Gastrocnemius medialis (tissue), 4 donors: ENCODE measurements at regions not wholly inside any gene's neighbourhood (a gene's known extent, or its start where the extent isn't known, plus 50 kb on each side); places are given as distances from the start of the nearest gene placed in this dataset.

Experiments used
- ATAC-seq, 2 donors: fragments of 150-250 bp; one replicate each; pipeline ENCODE4 v1.9.1; 2016
- DNase-seq, 2 donors: peaks; one replicate each; pipeline ENCODE4 v3.0.0-alpha.2; 2019
- H3K27ac ChIP-seq, 4 donors: fragments of 200-600 bp; sonication (generic); 1 replicate in 1 of 4; 2 replicates in 3 of 4; pipeline ENCODE4 v1.5.1; 2016 to 2018; ENCODE audit warnings: mild to moderate bottlenecking in 2 of 4, moderate library complexity in 1 of 4
- H3K27me3 ChIP-seq, 3 donors: fragments of 200-600 bp; sonication (generic) in 2 of 3; 1 replicate in 1 of 3; 2 replicates in 2 of 3; pipeline versions ENCODE4 v1.5.1 to v1.6.0; 2016 to 2019; ENCODE audit warnings: mild to moderate bottlenecking in 1 of 3, moderate library complexity in 1 of 3
- H3K36me3 ChIP-seq, 2 donors: fragments of 200-600 bp; sonication (generic) in 1 of 2; one replicate each; pipeline ENCODE4 v1.5.1; 2017 to 2018
- H3K4me1 ChIP-seq, 2 donors: fragments of 200-600 bp; sonication (generic) in 1 of 2; one replicate each; pipeline ENCODE4 v1.5.1; 2016 to 2017; ENCODE audit warnings: mild to moderate bottlenecking in 2 of 2
- H3K4me3 ChIP-seq, 4 donors: fragments of 200-600 bp; sonication (generic) in 3 of 4; 1 replicate in 1 of 4; 2 replicates in 3 of 4; pipeline ENCODE4 v1.5.1; 2016 to 2019; ENCODE audit warnings: mild to moderate bottlenecking in 2 of 4
- H3K9me3 ChIP-seq, 3 donors: fragments of 200-600 bp; sonication (generic) in 2 of 3; 1 replicate in 1 of 3; 2 replicates in 2 of 3; pipeline ENCODE4 v1.5.1; 2016 to 2019
- CTCF ChIP-seq, 5 experiments: fragments of 450-650 bp in 3 of 5; fragments of 200-600 bp in 2 of 5; sonication (generic) in 2 of 5; IDR thresholded peaks in 4 of 5; conservative IDR thresholded peaks in 1 of 5; 1 replicate in 4 of 5; 2 replicates in 1 of 5; pipeline ENCODE4 v1.5.1; 2016 to 2019; ENCODE audit warnings: antibody characterized with exemption in 5 of 5, mild to moderate bottlenecking in 3 of 5, moderate library complexity in 3 of 5
- POLR2A ChIP-seq, 2 donors: fragments of 450-650 bp; IDR thresholded peaks; one replicate each; pipeline ENCODE4 v1.6.1; 2017; ENCODE audit warnings: antibody characterized with exemption in 2 of 2, mild to moderate bottlenecking in 2 of 2, moderate library complexity in 2 of 2
- in situ Hi-C, 4 donors: fragments of 200-750 bp; cut with MboI; loops; one replicate each; pipeline versions ENCODE4 v1.15.0 to v1.8.0; 2017; ENCODE audit warnings: low sequenced_read_pairs in 4 of 4
- intact Hi-C: fragments of 100-400 bp; cut with DNase I; formaldehyde crosslinking; loops from one replicate; pipeline ENCODE4 v1.15.1; 2023; ENCODE audit warnings: low total_unique reads

GRCh38 chr4:138688408-138689085, 327.0 kb upstream of the NOCT start:
- DNase-seq (no peak), ATAC-seq (no peak)
- Histone ChIP-seq H3K4me3 (no peak overlapping the region), H3K4me1 (no peaks in the 10 kb centered on the region), H3K36me3 (no peaks in the 10 kb centered on the region), H3K9me3 (no peaks in the 10 kb centered on the region), H3K27ac (no peak overlapping the region), H3K27me3 (no peaks in the 10 kb centered on the region)
- intact Hi-C loops (no loop called here), in situ Hi-C loops (loop anchor here in 3 of 4 donors (10.0 to 25.0 kb wide), 4 partner anchors 501 to 876 kb away; no protein-coding TSS in a partner anchor)
- TF ChIP-seq POLR2A (IDR thresholded peaks at IDR 0.05) (no peak), CTCF (IDR thresholded peaks at IDR 0.05 in 4 of 5, conservative IDR thresholded peaks at IDR 0.05 in 1 of 5) (no peak)

- Histone ChIP-seq H3K4me3 (no peak overlapping the region), H3K27me3 (no peaks in the 10 kb centered on the region), H3K9me3 (no peaks in the 10 kb centered on the region), H3K36me3 (no peaks in the 10 kb centered on the region), H3K27ac (no peak overlapping the region), H3K4me1 (peaks cover under 1 to 14% of the 10 kb centered on the region in 2 donors)
- ATAC-seq (no peak), DNase-seq (no peak)
- in situ Hi-C loops (loop anchor here in 3 of 4 donors (10.0 to 25.0 kb wide), 4 partner anchors 499 to 874 kb away; no protein-coding TSS in a partner anchor), intact Hi-C loops (no loop called here)
- TF ChIP-seq POLR2A (IDR thresholded peaks at IDR 0.05) = no peak
- no peak for TF ChIP-seq CTCF (IDR thresholded peaks at IDR 0.05 in 4 of 5, conservative IDR thresholded peaks at IDR 0.05 in 1 of 5)
Observed at GRCh38 chr4:138686106-138686835, 329.3 kb upstream of the NOCT start.

GRCh38 chr4:138685316-138685715, 330.3 kb upstream of the NOCT start:
- no peak overlapping the region for H3K27ac ChIP-seq
- no peaks in the 10 kb centered on the region for H3K27me3 ChIP-seq
- ATAC-seq (no peak), DNase-seq (no peak)
- H3K9me3 ChIP-seq = no peaks in the 10 kb centered on the region
- no peak overlapping the region for H3K4me3 ChIP-seq
- in situ Hi-C loops (loop anchor here in 3 of 4 donors (10.0 to 25.0 kb wide), 4 partner anchors 498 to 873 kb away; no protein-coding TSS in a partner anchor), intact Hi-C loops (no loop called here)
- peaks cover 3 to 20% of the 10 kb centered on the region in 2 donors for H3K4me1 ChIP-seq
- no peak for TF ChIP-seq CTCF (IDR thresholded peaks at IDR 0.05 in 4 of 5, conservative IDR thresholded peaks at IDR 0.05 in 1 of 5)
- TF ChIP-seq POLR2A (IDR thresholded peaks at IDR 0.05) = no peak
- H3K36me3 ChIP-seq = no peaks in the 10 kb centered on the region

GRCh38 chr4:138680989-138681604, 334.5 kb upstream of the NOCT start:
- ATAC-seq (peak; percentile 67 to 70), DNase-seq (peak; percentile 50 to 53)
- in situ Hi-C loops (loop anchor here in 3 of 4 donors (5.0 to 25.0 kb wide), 5 partner anchors 494 to 869 kb away; no protein-coding TSS in a partner anchor), intact Hi-C loops (loop anchor here (2.0 to 5.0 kb wide), 4 partner anchors 256 to 859 kb away; no protein-coding TSS in a partner anchor)
- TF ChIP-seq POLR2A (IDR thresholded peaks at IDR 0.05) (no peak), CTCF (IDR thresholded peaks at IDR 0.05 in 4 of 5, conservative IDR thresholded peaks at IDR 0.05 in 1 of 5) (peak; percentile 76 to 93 (median 84))
- Histone ChIP-seq H3K27ac (no peak overlapping the region), H3K4me1 (peaks cover 3 to 20% of the 10 kb centered on the region in 2 donors), H3K36me3 (no peaks in the 10 kb centered on the region), H3K27me3 (no peaks in the 10 kb centered on the region), H3K9me3 (no peaks in the 10 kb centered on the region), H3K4me3 (no peak overlapping the region)
